NCI-H748 (cell line): ENCODE measurements at regions not wholly inside any gene's neighbourhood (a gene's known extent, or its start where the extent isn't known, plus 50 kb on each side); places are given as distances from the start of the nearest gene placed in this dataset.
"Not testable (repeated sequence)": the region's sequence is repeated elsewhere in the genome, so short reads cannot be mapped to it uniquely, and the experiment has no call there.

Experiments
- DNase-seq: peaks from one replicate; lab custom pipeline; 2025; ENCODE audit not compliant: unreplicated experiment; lab: John Stamatoyannopoulos, UW

DNA sequence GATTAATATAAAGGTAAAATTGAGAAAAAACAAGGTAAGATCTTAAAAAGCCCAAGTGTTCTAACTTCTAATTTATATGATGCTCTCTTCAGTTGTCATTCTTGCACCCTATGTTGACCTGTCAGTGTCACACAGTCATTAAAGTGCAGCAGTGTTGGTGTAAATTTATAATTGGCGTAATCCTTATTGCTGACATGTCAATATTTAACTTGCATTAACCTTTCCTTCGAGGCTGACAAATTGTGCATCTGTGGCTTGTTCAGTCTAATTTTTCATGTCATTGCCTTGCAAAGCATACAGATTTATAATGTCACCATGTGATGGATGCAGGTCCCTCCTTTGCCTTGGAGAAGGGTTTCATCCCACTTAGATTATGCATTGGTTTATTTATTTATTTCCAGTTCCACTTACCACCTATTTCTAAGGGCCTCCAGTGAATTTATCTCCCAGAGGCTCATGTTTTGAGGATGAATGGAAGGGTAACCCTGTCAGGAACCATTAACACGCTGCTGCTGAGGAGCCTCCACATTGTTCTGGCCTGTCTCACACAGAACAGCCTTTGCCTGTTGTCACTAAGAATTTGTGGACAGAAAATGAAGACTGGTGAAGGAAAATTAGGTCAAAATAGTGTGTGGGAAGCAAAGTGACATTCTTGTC lies 1098.5 kb upstream of the LCORL start:
- no peak for DNase-seq

DNA sequence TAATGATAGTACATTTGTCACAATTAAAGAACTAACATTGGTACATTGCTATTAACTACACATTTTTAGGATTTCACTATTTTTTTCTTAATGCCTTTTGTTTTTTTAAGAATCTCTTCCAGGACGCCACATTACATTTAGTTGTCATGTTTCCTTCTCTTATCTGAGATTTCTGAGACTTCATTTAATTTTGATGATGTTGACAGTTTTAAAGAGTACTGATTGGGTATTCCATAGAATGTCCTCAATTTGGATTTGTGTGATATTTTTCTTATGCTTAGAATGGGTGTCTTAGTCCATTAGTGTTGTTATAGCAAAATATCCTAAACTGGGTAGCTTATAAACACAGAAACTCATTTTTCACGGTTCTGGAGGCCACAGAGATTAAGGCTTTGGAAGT lies 1095.5 kb upstream of the LCORL start:
- DNase-seq: no peak

DNA sequence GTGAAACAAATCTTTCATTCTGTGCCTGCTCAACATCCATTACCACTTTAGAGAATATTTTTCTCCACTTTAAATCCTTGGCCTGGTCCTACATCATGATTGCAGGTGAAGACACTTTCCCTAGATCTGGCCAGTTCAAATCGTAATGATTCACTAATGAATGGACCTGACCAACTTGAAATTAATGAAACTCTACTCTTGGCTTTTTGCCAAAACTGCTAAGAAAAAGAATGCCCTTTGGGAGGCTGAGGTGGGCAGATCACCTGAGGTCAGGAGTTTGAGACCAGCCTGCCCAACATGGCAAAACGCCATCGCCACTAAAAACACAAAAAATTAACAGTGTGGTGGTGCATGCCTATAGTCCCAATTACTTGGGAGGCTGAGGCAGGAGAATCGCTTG lies 1082.6 kb upstream of the LCORL start:
- no peak for DNase-seq

DNA sequence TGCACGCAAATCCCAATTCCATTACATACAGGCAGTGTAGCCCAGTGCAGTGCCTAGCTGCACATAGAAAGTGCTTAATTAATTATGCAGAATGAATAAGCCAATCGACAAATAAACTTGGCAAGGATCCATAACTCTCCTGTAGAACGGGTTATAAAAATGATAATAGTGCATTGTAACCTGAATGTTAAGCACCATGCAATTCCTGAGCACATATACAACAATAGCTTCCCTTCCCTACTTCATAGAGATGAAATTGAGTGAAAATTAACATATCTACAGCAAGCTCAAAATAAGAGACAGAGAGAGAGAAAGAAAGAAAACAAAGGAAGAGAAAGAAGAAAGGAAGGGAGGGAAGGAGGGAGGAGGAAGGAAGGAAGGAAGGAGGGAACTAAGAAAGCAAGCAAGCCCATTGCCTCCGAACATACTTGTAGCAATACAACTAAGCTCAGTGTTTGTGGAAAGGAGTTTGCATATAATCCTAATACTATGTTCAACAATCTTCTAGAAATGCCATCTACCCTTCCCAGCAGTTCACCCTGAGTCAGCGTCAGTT lies 1074.0 kb upstream of the LCORL start:
- DNase-seq: no peak

DNA sequence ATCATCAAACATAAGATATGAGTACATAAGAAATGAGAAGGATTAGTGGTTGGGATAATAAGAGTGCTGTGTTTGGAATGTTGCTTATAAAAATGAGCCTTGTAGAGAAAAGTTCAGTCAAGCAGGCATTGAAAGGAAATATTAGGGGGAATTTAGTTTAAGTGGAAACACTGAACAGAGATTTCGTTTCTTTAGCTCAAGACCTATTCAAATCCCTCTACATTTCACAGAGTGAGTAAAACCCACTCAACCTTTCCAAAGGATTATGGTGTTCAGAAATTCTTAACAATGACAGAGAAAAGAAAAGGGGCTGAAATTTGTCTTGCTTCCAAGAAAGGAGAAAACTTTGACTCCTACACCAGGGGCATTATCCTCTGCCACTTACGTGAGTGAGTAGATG lies 1072.4 kb upstream of the LCORL start:
- no peak for DNase-seq

DNA sequence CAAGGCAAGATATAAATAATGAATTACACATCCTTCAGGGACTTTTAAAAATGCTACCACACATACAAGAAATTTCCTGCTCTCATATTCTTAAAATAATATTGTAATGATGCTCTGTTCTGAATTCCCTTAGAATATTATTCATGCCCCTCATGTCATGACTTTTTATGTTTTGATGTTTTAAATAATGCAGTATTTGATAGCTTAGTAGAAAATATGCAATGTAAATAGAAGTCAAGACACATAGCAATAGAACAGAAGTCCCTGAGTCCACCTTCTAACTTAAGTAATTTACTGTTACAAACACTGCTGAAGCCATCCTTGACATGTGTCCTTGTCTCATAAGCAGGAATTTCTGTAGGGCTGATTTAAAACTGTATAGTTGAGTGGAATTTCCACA lies 1071.2 kb upstream of the LCORL start:
- DNase-seq: no peak

DNA sequence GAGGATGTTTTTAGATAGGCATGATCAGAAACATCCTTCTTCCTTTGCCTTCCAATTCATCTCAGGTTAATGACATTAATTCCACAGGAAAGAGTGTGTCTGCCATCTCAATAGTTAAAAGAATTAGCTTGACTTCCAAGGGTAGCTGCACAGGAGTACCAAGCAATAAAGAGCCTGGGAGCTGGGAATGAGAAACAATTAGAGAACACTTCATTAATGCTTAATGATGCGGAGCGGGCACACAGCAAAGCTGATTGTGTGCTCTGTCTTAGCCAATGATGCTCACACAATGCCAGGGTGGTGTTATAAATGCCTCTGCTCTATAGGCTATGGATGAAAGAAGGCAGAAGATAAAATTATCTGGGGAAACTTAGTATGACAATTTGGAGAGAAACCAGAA lies 1052.5 kb upstream of the LCORL start:
- peak; percentile 11 for DNase-seq

DNA sequence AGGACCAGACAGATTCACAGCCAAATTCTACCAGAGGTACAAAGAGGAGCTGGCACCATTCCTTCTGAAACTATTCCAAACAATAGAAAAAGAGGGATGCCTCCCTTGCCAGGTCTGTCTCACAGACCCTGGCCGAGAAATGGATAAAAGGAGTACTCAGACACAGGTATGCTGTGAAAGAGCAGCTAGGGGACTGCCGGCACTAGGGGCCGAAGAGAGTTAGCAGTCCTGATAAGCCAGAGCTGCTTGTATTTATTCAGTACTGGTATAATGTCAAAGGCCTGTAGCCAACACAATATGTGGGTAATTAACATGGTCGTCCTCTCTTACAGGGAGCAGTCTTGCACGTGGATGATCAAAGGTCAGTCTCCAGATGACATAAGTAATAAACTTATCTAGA lies 1042.1 kb upstream of the LCORL start:
- peak; percentile 21 for DNase-seq

DNA sequence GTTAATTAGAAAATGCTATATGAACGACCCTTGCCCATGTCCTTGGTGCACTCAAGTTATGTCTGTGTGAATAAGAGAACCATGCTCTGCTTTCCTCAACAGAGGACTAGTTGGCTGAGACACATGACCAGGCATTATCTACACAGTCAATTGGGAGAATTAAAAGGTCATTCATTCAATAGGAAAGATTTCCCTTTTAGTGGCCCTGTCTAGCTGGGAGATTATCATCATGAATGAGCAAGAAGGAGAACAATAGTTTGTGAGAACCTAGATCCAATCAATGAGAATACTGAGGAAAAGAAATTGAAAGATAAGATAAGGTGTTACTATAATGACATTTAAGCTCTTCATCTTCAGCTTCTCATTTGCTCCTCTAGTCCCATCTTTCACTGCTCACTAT lies 1033.4 kb upstream of the LCORL start:
- DNase-seq: no peak

DNA sequence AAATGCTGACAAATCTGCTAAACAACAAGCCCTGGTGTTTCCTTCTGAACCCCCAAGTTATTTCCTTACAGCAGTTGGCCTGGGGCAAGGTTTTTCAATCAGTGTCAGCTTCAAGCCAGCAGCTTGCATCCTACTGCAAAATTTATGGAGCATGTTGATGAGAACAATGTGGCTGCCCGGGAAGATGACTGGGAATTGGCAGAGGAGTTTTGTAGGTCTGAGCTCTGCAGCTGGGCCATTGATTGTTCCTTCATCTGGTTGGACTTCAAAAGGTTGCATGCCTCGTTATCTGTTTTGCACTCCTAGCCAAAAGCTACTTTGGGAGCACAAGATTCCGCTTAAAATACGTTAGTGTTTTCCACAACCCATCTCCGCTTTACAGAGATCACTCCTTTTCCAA lies 1030.3 kb upstream of the LCORL start:
- DNase-seq: no peak

DNA sequence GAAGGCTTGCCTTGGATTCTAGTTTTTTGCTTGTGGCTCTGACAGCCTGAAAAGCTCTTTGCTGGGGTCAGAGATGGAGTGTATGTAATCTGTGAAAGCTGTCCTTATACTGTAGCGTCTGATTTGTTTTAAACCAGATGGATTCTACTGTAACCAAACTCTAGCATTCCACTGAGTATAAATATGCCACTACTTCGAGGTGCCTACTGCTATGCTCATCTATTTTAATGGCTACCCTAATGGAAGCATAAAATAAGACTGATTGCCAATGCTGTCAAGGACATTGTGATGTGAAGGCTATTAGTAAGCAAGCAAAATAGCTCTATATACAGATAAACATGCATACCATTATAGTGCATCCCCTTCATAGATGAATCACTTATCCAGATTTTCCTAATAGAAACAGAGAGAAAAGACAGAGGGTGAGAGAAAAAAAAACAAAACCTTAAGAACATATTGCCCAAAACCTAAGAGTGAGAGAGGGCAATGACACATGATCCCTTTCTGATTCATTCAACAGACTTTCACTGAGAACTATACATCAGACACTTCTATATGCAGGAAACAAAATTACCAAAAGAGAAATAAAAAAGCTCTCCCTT lies 1025.8 kb upstream of the LCORL start:
- no peak for DNase-seq

DNA sequence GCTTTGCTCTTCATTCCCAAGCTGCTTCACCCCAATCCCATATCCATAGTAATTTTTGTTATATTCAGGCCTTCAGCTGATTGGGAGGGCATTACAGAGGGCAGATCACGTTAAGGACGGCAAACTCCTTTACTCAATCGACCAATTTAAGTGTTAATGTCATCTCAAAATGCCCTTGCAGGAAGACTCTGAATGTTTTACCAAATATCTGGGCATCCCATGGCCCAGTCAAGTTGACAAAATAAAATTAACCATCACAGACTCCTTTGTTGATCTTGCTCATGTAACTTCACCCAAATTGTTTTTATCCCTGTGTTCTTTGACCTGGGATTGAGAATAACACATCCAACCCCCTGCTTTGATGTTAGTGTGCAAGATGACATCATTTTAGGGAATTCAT lies 1018.3 kb upstream of the LCORL start:
- no peak for DNase-seq

DNA sequence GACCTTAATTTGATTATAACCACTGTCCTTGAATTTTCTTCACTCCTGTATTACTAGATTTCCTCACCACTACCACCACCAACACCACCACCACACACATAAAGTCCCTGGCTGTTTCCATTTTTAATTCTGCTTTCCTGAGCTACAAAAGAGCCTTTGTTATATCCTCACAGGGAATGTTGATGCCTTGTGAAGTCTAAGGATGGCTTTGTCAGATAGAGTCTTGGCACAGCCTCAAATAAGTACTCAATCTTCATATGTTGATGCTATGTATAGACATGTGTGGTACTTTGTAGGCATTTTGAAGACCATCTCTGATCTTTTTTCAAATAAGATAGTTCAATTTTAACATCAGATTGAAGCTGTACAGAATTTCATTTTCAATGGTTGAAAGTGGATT lies 1016.7 kb upstream of the LCORL start:
- no peak for DNase-seq

DNA sequence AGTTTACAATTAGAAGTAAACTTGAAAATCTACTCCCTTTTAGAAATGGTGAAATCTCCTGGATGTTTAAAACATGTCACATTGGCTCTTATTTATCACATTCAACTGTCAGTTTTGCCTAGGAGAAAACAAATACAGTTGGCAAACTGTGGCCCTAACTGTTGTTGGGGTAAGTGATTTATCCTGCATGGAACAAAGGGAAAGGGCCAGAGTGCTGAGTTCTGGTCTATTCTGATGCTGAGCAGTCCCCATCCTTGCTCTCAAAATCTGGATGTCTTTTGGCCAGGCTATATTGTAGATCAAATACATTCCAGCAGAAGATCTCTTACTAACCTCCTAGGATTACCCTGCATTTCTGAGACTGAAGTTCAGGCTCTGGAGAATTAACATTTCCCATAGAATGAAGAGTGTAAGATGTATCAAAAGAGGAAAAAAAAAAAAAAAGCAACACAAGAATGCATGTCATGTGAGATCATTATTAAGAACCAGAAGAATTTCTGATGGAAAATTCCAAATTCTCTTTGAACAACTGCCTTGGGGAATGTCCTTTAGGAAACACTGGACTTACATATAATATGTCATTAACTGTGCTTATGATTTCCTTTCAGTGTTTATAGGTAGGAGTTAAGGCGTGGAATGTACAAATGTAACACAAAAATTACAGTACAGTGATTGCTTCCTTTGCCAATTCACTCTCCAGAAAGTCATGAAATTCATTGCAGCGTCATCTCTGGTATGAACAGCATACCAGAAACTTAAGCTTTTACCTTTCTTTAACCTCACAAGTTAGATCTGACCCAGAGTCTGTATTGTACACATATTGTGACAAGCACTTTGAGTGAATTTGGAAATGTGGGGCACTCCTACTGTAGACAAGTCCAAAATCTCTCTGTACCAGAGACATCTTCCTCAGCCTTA lies 1012.5 kb upstream of the LCORL start:
- DNase-seq: no peak

DNA sequence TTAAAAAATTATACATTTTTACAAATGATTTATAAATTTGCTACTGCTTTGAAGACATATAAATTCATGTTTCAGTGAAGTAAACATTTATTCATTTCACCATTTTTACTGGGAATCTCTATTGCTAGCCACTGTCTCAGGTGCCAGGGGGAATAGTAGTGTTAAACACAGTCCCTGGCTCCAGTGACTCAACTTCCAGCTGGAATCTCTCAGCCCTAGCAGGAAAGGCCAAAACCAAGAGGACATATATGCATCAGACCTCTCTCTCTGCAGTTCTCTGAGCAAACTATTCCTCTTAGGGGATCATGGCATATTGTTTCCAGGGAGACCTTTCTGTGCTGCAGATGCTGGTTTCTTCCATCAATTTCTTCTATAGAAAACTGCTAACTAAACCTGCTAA lies 1009.0 kb upstream of the LCORL start:
- no peak for DNase-seq

DNA sequence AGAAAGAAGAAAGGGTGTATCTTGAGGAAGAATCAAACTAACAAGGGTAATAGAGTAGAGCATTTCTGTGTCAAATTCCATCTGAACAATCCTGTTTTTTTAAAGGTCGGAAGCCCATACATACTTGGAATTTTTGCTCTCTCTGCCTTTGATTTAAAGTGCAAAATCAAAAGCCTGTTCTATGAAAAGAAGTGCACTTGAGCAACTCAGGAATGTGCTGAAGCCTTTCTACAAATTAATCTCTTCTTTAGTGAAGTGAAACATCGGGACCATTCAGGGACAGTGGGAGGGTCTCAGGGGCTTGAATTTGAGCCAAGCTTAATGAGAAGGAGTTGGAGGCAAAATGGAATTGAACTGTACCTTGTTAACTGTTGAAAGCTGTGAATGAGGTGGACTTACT lies 1008.5 kb upstream of the LCORL start:
- no peak for DNase-seq

DNA sequence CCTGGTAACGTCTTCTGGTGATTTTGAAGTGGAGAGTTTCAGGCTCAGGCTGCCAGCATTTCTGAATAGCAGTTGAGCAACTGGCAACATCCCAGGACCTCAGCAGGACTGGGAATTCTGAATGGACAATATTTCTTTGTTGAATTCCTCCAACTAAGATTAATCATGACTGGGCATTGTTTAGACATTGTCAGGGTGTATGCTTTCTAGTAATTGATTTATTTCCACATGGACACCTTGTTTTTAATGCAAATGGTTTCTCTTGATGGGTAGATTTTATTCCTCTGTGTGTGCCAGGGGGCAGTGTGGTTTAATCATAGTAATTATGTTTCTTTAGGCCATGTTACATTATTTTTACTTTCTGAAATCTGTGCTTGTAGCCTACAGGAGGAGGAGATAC lies 1004.7 kb upstream of the LCORL start:
- DNase-seq: no peak

DNA sequence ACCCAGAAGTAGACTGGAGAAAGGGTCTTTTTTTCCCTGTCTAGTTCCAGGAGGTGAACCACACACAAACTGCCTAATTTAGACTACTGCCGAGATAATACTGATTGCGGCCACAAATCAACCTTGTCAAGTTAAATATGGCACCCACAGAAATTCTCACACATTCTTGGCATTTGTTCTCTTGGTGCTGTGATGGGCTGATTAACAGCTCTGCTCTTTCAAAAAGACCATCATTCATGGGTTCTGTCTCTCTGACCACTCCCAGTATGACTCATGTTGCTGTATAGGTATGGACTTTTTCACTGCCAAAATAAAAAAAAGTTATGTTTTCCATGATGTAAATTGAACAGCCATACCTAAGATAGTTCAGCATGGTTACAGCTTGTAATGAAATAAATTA lies 1003.5 kb upstream of the LCORL start:
- DNase-seq: no peak

DNA sequence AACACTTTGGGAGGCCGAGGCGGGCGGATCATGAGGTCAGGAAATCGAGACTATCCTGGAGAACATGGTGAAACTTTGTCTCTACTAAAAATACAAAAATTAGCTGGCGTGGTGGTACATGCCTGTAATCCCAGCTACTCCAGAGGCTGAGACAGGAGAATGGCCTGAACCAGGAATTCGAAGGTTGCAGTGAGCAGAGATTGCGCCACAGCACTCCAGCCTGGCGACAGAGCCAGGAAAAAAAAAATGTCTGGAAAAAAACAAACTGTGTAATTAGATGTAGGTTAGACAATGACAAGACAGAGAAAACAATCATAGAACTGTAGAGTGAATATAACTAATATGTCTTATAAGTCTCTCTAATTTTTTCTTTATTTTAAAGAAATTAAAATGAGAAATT lies 1002.5 kb upstream of the LCORL start:
- no peak for DNase-seq

DNA sequence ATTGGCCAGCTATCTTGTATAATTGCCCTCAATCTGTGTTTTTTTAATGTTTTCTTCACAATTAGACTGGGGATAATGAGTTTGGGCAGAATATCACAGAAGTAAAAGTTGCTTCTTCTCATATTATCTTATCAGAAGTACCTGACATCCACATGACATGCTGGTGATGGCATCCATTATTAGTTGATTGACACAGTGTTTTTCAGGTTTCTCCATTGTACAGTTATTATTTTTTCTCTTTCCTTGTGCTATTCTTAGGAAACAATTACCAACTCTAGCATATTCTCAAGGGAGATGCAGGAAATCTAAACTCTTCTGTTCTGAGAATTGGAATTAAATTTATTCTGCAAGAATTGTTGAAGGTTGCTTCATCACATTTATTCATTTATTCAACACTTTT lies 1000.1 kb upstream of the LCORL start:
- no peak for DNase-seq

DNA sequence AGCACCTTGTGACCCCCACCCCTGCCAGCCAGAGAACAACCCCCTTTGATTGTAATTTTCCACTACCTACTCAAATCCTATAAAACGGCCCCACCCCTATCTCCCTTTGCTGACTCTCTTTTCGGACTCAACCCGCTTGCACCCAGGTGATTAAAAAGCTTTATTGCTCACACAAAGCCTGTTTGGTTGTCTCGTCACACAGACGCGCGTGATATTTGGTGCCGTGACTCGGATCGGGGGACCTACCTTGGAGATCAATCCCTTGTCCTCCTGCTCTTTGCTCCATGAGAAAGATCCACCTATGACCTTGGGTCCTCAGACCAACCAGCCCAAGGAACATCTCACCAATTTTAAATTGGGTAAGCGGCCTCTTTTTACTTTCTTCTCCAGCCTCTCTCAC lies 995.0 kb upstream of the LCORL start:
- DNase-seq: not testable (repeated sequence)

DNA sequence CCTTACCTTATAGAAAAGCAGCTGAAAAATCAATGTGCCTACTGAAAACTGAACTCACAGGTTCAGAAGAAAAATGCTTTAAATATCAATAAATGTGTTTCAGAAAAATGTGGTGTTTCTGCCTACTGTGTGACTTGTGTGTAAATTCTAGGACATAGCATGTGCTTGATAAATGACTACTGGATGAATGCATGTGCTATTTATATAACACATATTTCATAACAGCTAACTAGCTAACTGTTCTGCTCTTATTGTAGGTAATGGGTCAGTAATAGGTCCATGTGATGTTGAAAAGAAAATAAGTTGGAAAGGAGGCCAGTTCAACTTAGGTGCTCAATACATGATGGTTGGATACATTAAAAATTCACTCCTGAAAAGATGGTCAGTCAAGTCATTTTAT lies 993.0 kb upstream of the LCORL start:
- DNase-seq: no peak
